Esophagus squamous epithelium (tissue), 4 donors: ENCODE measurements at regions not wholly inside any gene's neighbourhood (a gene's known extent, or its start where the extent isn't known, plus 50 kb on each side); places are given as distances from the start of the nearest gene placed in this dataset.

Source experiments
- CTCF ChIP-seq, 6 experiments: fragments of 450-650 bp in 4 of 6; fragments of 200-600 bp in 2 of 6; sonication (generic) in 2 of 6; IDR thresholded peaks; one replicate each; pipeline ENCODE4 v1.5.1; 2016 to 2019; ENCODE audit warnings: antibody characterized with exemption in 6 of 6, mild to moderate bottlenecking in 4 of 6, moderate library complexity in 4 of 6
- POLR2A ChIP-seq, 4 donors: fragments of 450-650 bp; IDR thresholded peaks; one replicate each; pipeline ENCODE4 v1.6.1; 2017; ENCODE audit warnings: antibody characterized with exemption in 4 of 4, mild to moderate bottlenecking in 4 of 4, moderate library complexity in 3 of 4

DNA sequence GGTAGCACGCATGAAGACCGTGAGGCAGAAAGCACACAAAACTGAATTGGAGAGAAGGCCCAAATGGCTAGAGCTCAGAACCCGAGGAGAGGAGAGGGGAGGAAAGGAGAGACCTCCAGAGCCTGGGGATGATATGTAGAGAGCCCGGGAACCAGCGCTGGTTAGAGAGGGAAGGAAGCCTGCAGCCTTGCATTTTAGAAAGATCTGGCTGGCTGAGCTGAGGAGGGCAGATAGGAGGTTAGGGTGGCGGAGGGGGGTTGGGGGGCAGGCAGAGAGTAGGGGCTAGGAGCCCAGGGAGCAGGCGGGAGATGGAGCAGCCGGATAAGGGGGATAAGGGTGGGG is 127.2 kb downstream of the C9orf50 start:
- TF ChIP-seq CTCF (IDR thresholded peaks at IDR 0.05) = no peak
- no peak for TF ChIP-seq POLR2A (IDR thresholded peaks at IDR 0.05)
